ENCODE measurements at regions not wholly inside any gene's neighbourhood (a gene's known extent, or its start where the extent isn't known, plus 50 kb on each side); places are given as distances from the start of the nearest gene placed in this dataset.

GRCh38 chr3:68274286-68274685, 619.9 kb upstream of the SUCLG2 start:
- no peak for TF ChIP-seq ARNTL (CRISPR knock-in tag; IDR thresholded peaks at IDR 0.05; ENCODE audit: borderline replicate concordance, low read depth)
- TF ChIP-seq TCF4 (CRISPR knock-in tag; IDR thresholded peaks at IDR 0.05; ENCODE audit: borderline replicate concordance), result no peak
- TF ChIP-seq BACH2 (CRISPR knock-in tag; IDR thresholded peaks at IDR 0.05; ENCODE audit: borderline replicate concordance), result no peak
- TF ChIP-seq ZNF565 (CRISPR knock-in tag; conservative IDR thresholded peaks at IDR 0.05; ENCODE audit: low read depth), result no peak
- no peak for TF ChIP-seq ZNF8 (CRISPR knock-in tag; IDR thresholded peaks at IDR 0.05)
- TF ChIP-seq, protein P1, sequence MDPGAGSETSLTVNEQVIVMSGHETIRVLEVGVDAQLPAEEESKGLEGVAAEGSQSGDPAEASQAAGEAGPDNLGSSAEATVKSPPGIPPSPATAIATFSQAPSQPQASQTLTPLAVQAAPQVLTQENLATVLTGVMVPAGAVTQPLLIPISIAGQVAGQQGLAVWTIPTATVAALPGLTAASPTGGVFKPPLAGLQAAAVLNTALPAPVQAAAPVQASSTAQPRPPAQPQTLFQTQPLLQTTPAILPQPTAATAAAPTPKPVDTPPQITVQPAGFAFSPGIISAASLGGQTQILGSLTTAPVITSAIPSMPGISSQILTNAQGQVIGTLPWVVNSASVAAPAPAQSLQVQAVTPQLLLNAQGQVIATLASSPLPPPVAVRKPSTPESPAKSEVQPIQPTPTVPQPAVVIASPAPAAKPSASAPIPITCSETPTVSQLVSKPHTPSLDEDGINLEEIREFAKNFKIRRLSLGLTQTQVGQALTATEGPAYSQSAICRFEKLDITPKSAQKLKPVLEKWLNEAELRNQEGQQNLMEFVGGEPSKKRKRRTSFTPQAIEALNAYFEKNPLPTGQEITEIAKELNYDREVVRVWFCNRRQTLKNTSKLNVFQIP (CRISPR knock-in tag; IDR thresholded peaks at IDR 0.05; ENCODE audit: borderline replicate concordance, low read depth), result no peak
- TF ChIP-seq ZFP3 (CRISPR knock-in tag; IDR thresholded peaks at IDR 0.05), result no peak
- no peak for ATAC-seq

GRCh38 chr3:68271145-68271544, 616.7 kb upstream of the SUCLG2 start:
- no peak for TF ChIP-seq CREB5 (CRISPR knock-in tag; IDR thresholded peaks at IDR 0.05; ENCODE audit: low read depth)
- TF ChIP-seq ZNF70 (CRISPR knock-in tag; IDR thresholded peaks at IDR 0.05), result no peak
- no peak for TF ChIP-seq PPARA (CRISPR knock-in tag; IDR thresholded peaks at IDR 0.05; ENCODE audit: borderline replicate concordance)
- TF ChIP-seq ARNTL (CRISPR knock-in tag; IDR thresholded peaks at IDR 0.05; ENCODE audit: borderline replicate concordance, low read depth), result no peak
- no peak for TF ChIP-seq ESRRG (CRISPR knock-in tag; IDR thresholded peaks at IDR 0.05)
- TF ChIP-seq CSRNP3 (CRISPR knock-in tag; IDR thresholded peaks at IDR 0.05), result no peak
- no peak for TF ChIP-seq ISL1 (CRISPR knock-in tag; IDR thresholded peaks at IDR 0.05)
- no peak for TF ChIP-seq CSDC2 (CRISPR knock-in tag; IDR thresholded peaks at IDR 0.05)
- TF ChIP-seq GLIS3 (CRISPR knock-in tag; IDR thresholded peaks at IDR 0.05), result no peak
- TF ChIP-seq RARB (CRISPR knock-in tag; IDR thresholded peaks at IDR 0.05), result no peak
- no peak for TF ChIP-seq ZNF565 (CRISPR knock-in tag; conservative IDR thresholded peaks at IDR 0.05; ENCODE audit: low read depth)
- TF ChIP-seq ZFP30 (CRISPR knock-in tag; IDR thresholded peaks at IDR 0.05), result no peak
- no peak for TF ChIP-seq ZFP3 (CRISPR knock-in tag; IDR thresholded peaks at IDR 0.05)
- TF ChIP-seq, protein P1 (CRISPR knock-in tag; IDR thresholded peaks at IDR 0.05; ENCODE audit: borderline replicate concordance, low read depth), result no peak
- no peak for TF ChIP-seq ZNF8 (CRISPR knock-in tag; IDR thresholded peaks at IDR 0.05)
- TF ChIP-seq PATZ1 (CRISPR knock-in tag; IDR thresholded peaks at IDR 0.05; ENCODE audit: borderline replicate concordance), result no peak

GRCh38 chr3:68256635-68257223, 602.3 kb upstream of the SUCLG2 start:
- no peak for ATAC-seq
- TF ChIP-seq GLIS3 (CRISPR knock-in tag; IDR thresholded peaks at IDR 0.05) (no peak), ISL1 (CRISPR knock-in tag; IDR thresholded peaks at IDR 0.05) (no peak), PATZ1 (CRISPR knock-in tag; IDR thresholded peaks at IDR 0.05; ENCODE audit: borderline replicate concordance) (no peak), CSRNP3 (CRISPR knock-in tag; IDR thresholded peaks at IDR 0.05) (no peak), ESRRG (CRISPR knock-in tag; IDR thresholded peaks at IDR 0.05) (no peak), ZFP3 (CRISPR knock-in tag; IDR thresholded peaks at IDR 0.05) (no peak), OSR1 (CRISPR knock-in tag; IDR thresholded peaks at IDR 0.05) (no peak), ZC3H10 (CRISPR knock-in tag; IDR thresholded peaks at IDR 0.05) (no peak), ZNF8 (CRISPR knock-in tag; IDR thresholded peaks at IDR 0.05) (no peak)
- TF ChIP-seq, protein P1 (CRISPR knock-in tag; IDR thresholded peaks at IDR 0.05; ENCODE audit: borderline replicate concordance, low read depth), result no peak

More at GRCh38 chr3:68271145-68271544, 616.7 kb upstream of the SUCLG2 start:
- no peak for ATAC-seq

Measured in SK-N-SH treated with all-trans-retinoic acid at 6 μM for 48 hours (cell line).